Esophagus squamous epithelium (tissue), 4 donors: ENCODE measurements at regions not wholly inside any gene's neighbourhood (a gene's known extent, or its start where the extent isn't known, plus 50 kb on each side); places are given as distances from the start of the nearest gene placed in this dataset.

ENCODE experiments used
- CTCF ChIP-seq, 6 experiments: fragments of 450-650 bp in 4 of 6; fragments of 200-600 bp in 2 of 6; sonication (generic) in 2 of 6; IDR thresholded peaks; one replicate each; pipeline ENCODE4 v1.5.1; 2016 to 2019; ENCODE audit warnings: antibody characterized with exemption in 6 of 6, mild to moderate bottlenecking in 4 of 6, moderate library complexity in 4 of 6
- POLR2A ChIP-seq, 4 donors: fragments of 450-650 bp; IDR thresholded peaks; one replicate each; pipeline ENCODE4 v1.6.1; 2017; ENCODE audit warnings: antibody characterized with exemption in 4 of 4, mild to moderate bottlenecking in 4 of 4, moderate library complexity in 3 of 4

GRCh38 chr4:14111730-14112181 lies 484.2 kb upstream of the BOD1L1 start:
- no peak for TF ChIP-seq CTCF (IDR thresholded peaks at IDR 0.05)
- no peak for TF ChIP-seq POLR2A (IDR thresholded peaks at IDR 0.05)
